HEK293T (cell line): ENCODE measurements at regions not wholly inside any gene's neighbourhood (a gene's known extent, or its start where the extent isn't known, plus 50 kb on each side); places are given as distances from the start of the nearest gene placed in this dataset.

ENCODE experiments used
- ARNT ChIP-seq: fragments of 450-650 bp; IDR thresholded peaks from 2 replicates; pipeline ENCODE4 v1.6.1; 2017; ENCODE audit warnings: mild to moderate bottlenecking
- BHLHE40 ChIP-seq: fragments of 450-650 bp; IDR thresholded peaks from 2 replicates; pipeline ENCODE4 v1.6.1; 2016; ENCODE audit warnings: mild to moderate bottlenecking, moderate library complexity, borderline replicate concordance
- CTBP1 ChIP-seq: fragments of 450-650 bp; IDR thresholded peaks from 2 replicates; pipeline ENCODE4 v1.6.1; 2016; ENCODE audit warnings: borderline replicate concordance
- ELF4 ChIP-seq: fragments of 450-650 bp; IDR thresholded peaks from 2 replicates; pipeline ENCODE4 v1.6.1; 2017; ENCODE audit warnings: antibody characterized with exemption
- FOXK2 ChIP-seq: fragments of 450-650 bp; IDR thresholded peaks from 2 replicates; pipeline ENCODE4 v1.6.1; 2016; ENCODE audit warnings: mild to moderate bottlenecking
- FOXM1 ChIP-seq: fragments of 450-650 bp; IDR thresholded peaks from 2 replicates; pipeline ENCODE4 v1.6.1; 2017; ENCODE audit warnings: mild to moderate bottlenecking, borderline replicate concordance
- HDGF ChIP-seq: fragments of 450-650 bp; IDR thresholded peaks from 2 replicates; pipeline ENCODE4 v1.6.1; 2017; ENCODE audit warnings: antibody characterized with exemption, borderline replicate concordance
- LEF1 ChIP-seq: fragments of 450-650 bp; IDR thresholded peaks from 2 replicates; pipeline ENCODE4 v1.6.1; 2017; ENCODE audit warnings: mild to moderate bottlenecking, borderline replicate concordance
- NFRKB ChIP-seq: fragments of 450-650 bp; IDR thresholded peaks from 2 replicates; pipeline ENCODE4 v1.6.1; 2016; ENCODE audit warnings: mild to moderate bottlenecking, moderate library complexity
- PKNOX1 ChIP-seq: fragments of 450-650 bp; IDR thresholded peaks from 2 replicates; pipeline ENCODE4 v1.6.1; 2016
- SP1 ChIP-seq: fragments of 450-650 bp; IDR thresholded peaks from 2 replicates; pipeline ENCODE4 v1.6.1; 2017
- SUZ12 ChIP-seq: fragments of 450-650 bp; IDR thresholded peaks from 2 replicates; pipeline ENCODE4 v1.6.1; 2016; ENCODE audit warnings: mild to moderate bottlenecking
- TARDBP ChIP-seq: fragments of 450-650 bp; IDR thresholded peaks from 2 replicates; pipeline ENCODE4 v1.6.1; 2016

DNA sequence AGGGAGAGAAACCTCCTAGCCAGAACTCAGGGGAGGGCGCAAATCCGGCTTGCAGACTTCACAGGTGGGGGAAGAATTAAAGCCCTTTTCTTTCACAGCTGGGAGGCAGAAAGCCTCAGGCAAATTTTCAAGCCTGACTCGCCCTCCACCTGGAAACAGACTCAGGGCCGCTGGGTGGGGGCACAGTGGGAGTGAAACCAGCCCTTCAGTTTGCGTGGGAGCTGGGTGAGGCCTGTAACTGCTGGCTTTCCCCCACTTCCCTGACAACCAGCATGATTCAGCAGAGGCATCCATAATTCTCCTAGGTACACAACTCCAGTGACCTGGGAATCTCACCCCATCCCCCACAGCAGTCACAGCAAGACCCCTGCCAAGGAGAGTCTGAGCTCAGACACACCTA, 206.9 kb upstream of the INTU start:
- no peak for TF ChIP-seq FOXK2
- no peak for TF ChIP-seq BHLHE40
- no peak for TF ChIP-seq PKNOX1
- no peak for TF ChIP-seq SP1
- no peak for TF ChIP-seq LEF1
- TF ChIP-seq FOXM1 = no peak
- TF ChIP-seq NFRKB = no peak
- TF ChIP-seq ARNT = no peak
- no peak for TF ChIP-seq ELF4
- TF ChIP-seq CTBP1 = no peak
- TF ChIP-seq TARDBP = no peak
- no peak for TF ChIP-seq HDGF
- no peak for TF ChIP-seq SUZ12
